ENCODE measurements at regions not wholly inside any gene's neighbourhood (a gene's known extent, or its start where the extent isn't known, plus 50 kb on each side); places are given as distances from the start of the nearest gene placed in this dataset.

DNA sequence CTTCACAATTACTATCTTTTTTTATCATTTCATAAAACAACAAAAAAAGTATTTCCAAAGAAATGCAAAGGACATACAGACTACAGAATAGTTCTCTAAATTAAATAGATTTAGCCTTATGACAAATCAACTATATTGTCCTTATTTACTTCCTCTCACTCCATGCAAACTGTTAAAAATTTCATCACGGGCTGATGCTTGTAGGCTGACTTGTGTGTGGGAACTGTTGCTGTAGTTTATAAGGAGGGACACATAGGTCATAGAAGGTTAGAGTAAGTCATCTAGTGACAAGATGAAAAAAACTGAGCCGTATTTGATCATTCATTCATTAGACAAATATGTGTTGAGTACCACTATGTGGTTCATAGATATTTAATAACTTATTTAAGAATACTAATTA is 232.5 kb upstream of the TBL1XR1 start:
- in situ Hi-C loops (cut with MboI; ENCODE audit: low pct_unique_long_range_greater_than_20kb, low sequenced_read_pairs, unreplicated experiment): no loop called here
- no peak for DNase-seq (ENCODE audit: low spot score)
- TF ChIP-seq, protein P1, sequence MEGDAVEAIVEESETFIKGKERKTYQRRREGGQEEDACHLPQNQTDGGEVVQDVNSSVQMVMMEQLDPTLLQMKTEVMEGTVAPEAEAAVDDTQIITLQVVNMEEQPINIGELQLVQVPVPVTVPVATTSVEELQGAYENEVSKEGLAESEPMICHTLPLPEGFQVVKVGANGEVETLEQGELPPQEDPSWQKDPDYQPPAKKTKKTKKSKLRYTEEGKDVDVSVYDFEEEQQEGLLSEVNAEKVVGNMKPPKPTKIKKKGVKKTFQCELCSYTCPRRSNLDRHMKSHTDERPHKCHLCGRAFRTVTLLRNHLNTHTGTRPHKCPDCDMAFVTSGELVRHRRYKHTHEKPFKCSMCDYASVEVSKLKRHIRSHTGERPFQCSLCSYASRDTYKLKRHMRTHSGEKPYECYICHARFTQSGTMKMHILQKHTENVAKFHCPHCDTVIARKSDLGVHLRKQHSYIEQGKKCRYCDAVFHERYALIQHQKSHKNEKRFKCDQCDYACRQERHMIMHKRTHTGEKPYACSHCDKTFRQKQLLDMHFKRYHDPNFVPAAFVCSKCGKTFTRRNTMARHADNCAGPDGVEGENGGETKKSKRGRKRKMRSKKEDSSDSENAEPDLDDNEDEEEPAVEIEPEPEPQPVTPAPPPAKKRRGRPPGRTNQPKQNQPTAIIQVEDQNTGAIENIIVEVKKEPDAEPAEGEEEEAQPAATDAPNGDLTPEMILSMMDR (IDR thresholded peaks at IDR 0.05; ENCODE audit: extremely low read depth, insufficient read depth, missing control alignments): no peak

- TF ChIP-seq, protein P1 (IDR thresholded peaks at IDR 0.05; ENCODE audit: extremely low read depth, insufficient read depth, missing control alignments): no peak
These were observed 233.4 kb upstream of the TBL1XR1 start for GRCh38 chr3:177430653-177431052.

GRCh38 chr3:177431525-177432176 is 234.4 kb upstream of the TBL1XR1 start:
- TF ChIP-seq, protein P1 (IDR thresholded peaks at IDR 0.05; ENCODE audit: extremely low read depth, insufficient read depth, missing control alignments): no peak
- DNase-seq (ENCODE audit: low spot score): no peak

More at GRCh38 chr3:177430653-177431052, 233.4 kb upstream of the TBL1XR1 start:
- in situ Hi-C loops (cut with MboI; ENCODE audit: low pct_unique_long_range_greater_than_20kb, low sequenced_read_pairs, unreplicated experiment): no loop called here
- DNase-seq (ENCODE audit: low spot score): no peak

GRCh38 chr3:177435301-177435700 is 238.0 kb upstream of the TBL1XR1 start:
- TF ChIP-seq, protein P1 (IDR thresholded peaks at IDR 0.05; ENCODE audit: extremely low read depth, insufficient read depth, missing control alignments): no peak
- DNase-seq (ENCODE audit: low spot score): no peak
- in situ Hi-C loops (cut with MboI; ENCODE audit: low pct_unique_long_range_greater_than_20kb, low sequenced_read_pairs, unreplicated experiment): no loop called here

More at GRCh38 chr3:177431525-177432176, 234.4 kb upstream of the TBL1XR1 start:
- in situ Hi-C loops (cut with MboI; ENCODE audit: low pct_unique_long_range_greater_than_20kb, low sequenced_read_pairs, unreplicated experiment): no loop called here

DNA sequence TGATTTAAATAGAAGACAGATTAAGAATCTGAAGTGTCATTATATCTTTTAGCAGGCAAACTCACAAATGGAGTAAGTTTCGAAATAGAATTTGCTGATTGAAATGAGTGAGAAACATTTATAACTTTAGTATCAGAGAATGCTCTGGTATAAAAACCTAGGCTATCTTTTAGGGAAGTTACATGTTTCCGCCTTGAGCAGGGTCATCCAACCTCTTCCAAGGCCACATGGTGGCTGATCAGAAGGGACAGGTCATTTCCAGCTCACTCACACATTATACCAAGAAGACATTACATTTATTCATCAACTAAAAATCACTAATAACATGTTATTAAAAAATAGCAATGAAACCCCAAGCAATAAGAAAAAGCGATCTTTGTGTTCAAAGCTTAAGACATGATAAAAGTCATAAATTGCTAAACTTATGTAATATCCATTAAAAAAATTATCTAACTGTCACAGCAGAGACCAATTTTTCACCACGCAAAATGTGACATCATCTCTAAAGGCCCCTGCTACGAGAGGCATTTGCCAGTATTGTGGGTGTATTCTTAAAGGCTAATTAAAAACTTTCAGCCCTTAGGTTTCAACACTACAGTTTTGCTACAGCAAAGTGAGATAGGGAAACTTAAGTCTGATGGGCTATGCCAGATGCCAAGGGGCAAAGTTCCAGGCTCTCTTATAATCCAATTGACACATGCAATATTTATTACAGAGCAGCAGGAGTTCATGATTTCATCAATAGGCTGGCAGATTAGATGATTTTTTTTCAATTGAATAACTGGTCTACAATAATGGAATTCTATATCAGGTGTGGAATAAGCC is 240.4 kb upstream of the TBL1XR1 start:
- DNase-seq (ENCODE audit: low spot score): no peak
- in situ Hi-C loops (cut with MboI; ENCODE audit: low pct_unique_long_range_greater_than_20kb, low sequenced_read_pairs, unreplicated experiment): no loop called here
- TF ChIP-seq, protein P1 (IDR thresholded peaks at IDR 0.05; ENCODE audit: extremely low read depth, insufficient read depth, missing control alignments): no peak

DNA sequence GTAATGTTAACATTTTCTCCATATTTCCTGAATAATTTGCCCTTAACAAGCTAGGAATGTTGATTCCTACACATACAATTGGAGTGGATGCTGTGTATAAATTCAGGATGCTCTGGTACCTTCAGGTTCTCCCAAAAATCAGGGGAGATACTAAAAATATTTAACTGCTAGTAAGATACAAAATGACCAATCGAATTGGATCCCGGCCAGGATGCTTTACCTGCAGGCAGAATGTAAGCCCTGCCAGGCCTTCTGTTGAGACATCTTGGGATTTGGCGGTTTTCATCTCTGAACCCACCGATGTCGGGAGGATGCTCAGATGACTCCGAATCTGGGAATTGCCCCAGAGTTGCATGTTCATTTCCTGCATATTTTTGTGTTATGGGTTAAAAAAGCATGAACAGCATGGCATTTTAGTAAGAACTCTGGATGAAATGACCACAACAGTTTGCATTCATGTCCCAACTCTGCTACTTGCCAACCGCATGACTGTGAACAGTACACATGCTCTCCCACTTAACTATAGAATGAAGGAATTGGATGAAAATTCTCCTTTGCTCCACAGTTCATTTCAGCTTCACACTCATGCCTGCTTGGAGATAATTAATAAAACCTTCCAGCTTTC is 241.4 kb upstream of the TBL1XR1 start:
- TF ChIP-seq, protein P1 (IDR thresholded peaks at IDR 0.05; ENCODE audit: extremely low read depth, insufficient read depth, missing control alignments): no peak
- no peak for DNase-seq (ENCODE audit: low spot score)
- in situ Hi-C loops (cut with MboI; ENCODE audit: low pct_unique_long_range_greater_than_20kb, low sequenced_read_pairs, unreplicated experiment): no loop called here
